Fibroblast of mammary gland (primary cell): ENCODE measurements at regions not wholly inside any gene's neighbourhood (a gene's known extent, or its start where the extent isn't known, plus 50 kb on each side); places are given as distances from the start of the nearest gene placed in this dataset.

Source experiments
- DNase-seq: peaks from one replicate; pipeline ENCODE4 v3.0.0-alpha.2; 2010; ENCODE audit warnings: low read depth
- H3K4me3 ChIP-seq: 2 replicates; pipeline ENCODE4 v1.5.1; 2011; ENCODE audit warnings: low read depth, mild to moderate bottlenecking, low read length, moderate library complexity; ENCODE audit not compliant: control insufficient read depth
- TF ChIP-seq, protein P1 (sequence below): conservative IDR thresholded peaks from 2 replicates; pipeline ENCODE4 v1.5.1; 2011; ENCODE audit warnings: low read depth, low read length, inconsistent platforms; ENCODE audit not compliant: control insufficient read depth, insufficient read depth

DNA sequence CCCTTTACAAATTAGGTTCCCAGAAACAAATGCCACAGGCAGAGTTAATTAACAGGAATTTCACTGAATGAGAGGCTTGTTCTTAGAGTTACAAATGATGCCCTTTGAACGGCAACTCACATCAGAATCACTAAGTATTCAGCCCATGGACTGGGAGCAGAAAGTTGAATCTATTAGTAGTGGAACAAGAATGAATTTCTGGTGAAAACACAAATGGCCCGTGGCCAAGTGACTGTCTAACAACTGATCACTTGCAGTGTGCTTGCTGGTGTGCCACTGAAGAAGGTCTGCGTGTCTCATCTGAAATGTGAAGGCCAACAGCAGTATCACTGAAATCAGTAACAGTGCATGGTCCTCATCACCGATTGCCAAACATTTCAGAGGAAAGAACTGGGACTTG lies 893.4 kb upstream of the TMEM132C start:
- TF ChIP-seq, protein P1, sequence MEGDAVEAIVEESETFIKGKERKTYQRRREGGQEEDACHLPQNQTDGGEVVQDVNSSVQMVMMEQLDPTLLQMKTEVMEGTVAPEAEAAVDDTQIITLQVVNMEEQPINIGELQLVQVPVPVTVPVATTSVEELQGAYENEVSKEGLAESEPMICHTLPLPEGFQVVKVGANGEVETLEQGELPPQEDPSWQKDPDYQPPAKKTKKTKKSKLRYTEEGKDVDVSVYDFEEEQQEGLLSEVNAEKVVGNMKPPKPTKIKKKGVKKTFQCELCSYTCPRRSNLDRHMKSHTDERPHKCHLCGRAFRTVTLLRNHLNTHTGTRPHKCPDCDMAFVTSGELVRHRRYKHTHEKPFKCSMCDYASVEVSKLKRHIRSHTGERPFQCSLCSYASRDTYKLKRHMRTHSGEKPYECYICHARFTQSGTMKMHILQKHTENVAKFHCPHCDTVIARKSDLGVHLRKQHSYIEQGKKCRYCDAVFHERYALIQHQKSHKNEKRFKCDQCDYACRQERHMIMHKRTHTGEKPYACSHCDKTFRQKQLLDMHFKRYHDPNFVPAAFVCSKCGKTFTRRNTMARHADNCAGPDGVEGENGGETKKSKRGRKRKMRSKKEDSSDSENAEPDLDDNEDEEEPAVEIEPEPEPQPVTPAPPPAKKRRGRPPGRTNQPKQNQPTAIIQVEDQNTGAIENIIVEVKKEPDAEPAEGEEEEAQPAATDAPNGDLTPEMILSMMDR: no peak
- H3K4me3 ChIP-seq: no peak overlapping the region
- DNase-seq: no peak

DNA sequence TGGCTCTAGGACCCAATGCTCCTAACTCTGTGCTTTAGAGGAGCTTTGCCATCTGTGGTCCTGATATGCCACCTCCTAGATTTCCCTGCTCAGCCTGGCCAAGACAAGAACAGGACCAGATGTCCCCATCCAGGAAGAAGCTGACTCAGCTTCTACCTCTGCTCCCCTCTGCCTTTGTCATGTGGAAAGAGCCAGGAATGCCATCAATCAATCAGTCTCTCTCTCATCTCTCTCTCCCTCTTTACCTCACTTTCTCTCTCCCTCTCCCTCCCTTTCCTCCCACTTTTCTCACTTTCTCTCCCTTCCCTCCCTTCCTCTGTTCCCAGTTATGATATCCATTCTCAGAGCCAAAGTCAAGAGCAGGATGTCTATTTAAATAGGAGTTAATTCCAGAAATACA lies 892.5 kb upstream of the TMEM132C start:
- H3K4me3 ChIP-seq: no peak overlapping the region
- TF ChIP-seq, protein P1: no peak
- DNase-seq: no peak

DNA sequence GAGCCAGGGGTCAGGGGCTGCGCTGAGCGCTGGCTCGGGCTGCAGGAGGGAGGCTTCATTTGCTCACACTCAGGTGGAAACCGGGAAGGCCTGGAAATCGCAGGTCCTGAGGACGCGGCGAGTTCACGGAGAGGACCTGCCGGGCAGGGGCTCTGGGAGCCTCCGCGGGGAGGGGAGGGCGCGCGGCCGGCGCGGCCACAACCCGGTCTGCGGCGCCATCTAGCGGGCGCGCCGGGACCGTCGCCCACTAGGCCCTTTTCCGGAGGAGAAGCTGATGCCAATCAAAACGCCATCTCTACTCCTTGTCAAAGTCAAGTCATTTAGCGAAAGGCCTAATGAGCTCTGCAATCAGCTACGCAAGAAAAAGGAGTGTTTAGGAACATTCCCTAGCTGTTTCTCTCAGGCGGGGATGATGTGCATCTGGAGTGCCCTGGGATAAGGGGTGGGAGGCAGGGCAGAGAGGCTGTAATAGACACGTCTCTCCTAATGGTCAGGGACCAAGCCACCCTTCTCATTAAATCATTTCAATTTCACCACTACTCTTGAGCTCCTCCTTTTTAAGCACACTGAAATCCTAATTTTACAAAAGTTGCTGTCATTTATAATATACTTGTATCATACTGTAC lies 885.8 kb upstream of the TMEM132C start:
- TF ChIP-seq, protein P1: peak; percentile 45
- H3K4me3 ChIP-seq: peak overlapping the region; percentile 24
- DNase-seq: peak; percentile 23

DNA sequence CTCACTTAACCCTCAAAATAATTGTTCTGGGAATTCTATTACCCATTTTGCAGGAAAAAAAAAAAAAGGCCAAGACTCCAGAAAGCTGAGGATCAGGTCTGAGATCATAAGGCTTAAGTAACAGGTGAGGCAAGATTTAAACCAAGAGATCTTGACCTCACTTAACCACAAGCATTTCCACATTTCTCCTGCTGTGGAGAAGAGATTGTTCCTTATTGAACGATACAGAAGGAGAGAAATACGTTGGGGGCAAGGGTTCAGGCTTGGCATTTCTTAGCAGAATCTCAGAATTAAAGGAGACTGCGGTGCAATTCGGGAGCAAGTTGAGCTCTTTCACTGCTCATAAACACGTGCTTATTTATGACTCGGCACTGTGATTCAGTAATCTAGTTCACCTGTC lies 885.3 kb upstream of the TMEM132C start:
- peak; percentile 28 for DNase-seq
- TF ChIP-seq, protein P1: no peak
- no peak overlapping the region for H3K4me3 ChIP-seq

DNA sequence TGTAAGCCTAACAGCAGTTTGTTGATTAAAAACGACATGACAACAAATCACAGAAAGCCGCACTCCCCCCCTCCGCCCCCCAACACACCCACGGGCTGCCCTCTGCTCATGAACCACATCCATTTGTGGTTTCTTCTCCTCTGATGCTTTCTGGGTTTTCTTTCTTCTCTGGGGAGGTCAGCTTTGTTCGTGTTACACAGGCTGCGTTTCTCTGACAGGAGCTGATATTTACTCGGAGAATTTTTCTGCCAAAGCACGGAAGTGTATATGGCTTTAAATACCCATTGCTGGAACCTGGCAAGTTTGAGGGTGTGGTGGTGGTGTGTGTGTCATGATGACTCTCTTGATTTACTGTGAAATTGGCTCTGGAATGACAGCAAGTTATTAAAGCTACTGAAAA lies 883.7 kb upstream of the TMEM132C start:
- H3K4me3 ChIP-seq: no peak overlapping the region
- TF ChIP-seq, protein P1: no peak
- DNase-seq: peak; percentile 66

DNA sequence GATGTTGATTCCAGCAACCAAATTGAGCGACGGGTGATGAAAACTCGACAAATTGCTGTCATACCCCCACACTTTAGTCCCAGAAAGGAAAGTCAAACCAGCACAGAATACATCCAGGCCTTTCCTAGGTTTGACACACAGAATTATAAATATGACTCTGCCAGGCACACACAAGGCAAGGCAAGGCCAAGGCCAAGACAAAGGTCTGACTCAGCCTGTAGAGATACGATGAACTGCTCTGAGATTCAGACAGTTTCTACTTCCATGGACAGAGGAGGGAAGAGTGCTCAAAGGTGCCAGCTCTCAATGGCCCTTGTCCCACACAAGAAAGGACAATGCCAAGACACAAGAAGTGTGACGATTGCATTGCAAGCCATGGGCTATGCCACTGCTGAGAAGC lies 880.2 kb upstream of the TMEM132C start:
- H3K4me3 ChIP-seq: no peak overlapping the region
- TF ChIP-seq, protein P1: no peak
- no peak for DNase-seq

DNA sequence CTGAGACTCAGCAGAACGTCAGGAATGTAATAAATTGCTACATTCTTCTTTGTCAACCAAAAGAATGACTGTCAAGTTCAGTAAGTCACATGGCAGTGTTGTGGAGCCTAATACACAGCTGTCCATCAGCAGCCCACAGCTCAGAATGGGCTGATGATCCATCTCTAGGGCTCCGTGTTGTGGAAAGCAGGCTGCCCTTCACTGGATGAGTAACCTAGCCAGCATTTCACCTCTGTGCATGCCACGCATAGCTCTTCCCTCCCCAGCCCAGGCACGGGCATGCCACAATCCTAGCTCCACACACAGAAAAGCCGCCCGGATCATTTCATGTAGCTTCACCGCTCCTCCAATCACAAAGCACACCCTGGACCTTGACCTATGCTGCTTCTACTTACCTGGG lies 878.0 kb upstream of the TMEM132C start:
- TF ChIP-seq, protein P1: no peak
- no peak for DNase-seq

More for the DNA sequence above, 878.0 kb upstream of the TMEM132C start:
- H3K4me3 ChIP-seq: no peak overlapping the region
